Stimulated activated CD8-positive, alpha-beta memory T cell treated with anti-CD3 and anti-CD28 coated beads, Interleukin-7, amount 100 ng/mL, for 24 hours (primary cell): ENCODE measurements at regions not wholly inside any gene's neighbourhood (a gene's known extent, or its start where the extent isn't known, plus 50 kb on each side); places are given as distances from the start of the nearest gene placed in this dataset.

Source experiments
- DNase-seq: peaks from one replicate; pipeline ENCODE4 v3.0.0-alpha.2; 2020; ENCODE audit warnings: low read depth

- no peak for DNase-seq
These were observed 847.3 kb upstream of the SOX11 start for GRCh38 chr2:4844881-4845280.

GRCh38 chr2:4862031-4862430, 830.2 kb upstream of the SOX11 start:
- DNase-seq: no peak

- no peak for DNase-seq
These were observed 826.0 kb upstream of the SOX11 start for GRCh38 chr2:4866198-4866597.

- DNase-seq: no peak
These were observed 823.7 kb upstream of the SOX11 start for GRCh38 chr2:4868466-4868865.

GRCh38 chr2:4869154-4869553, 823.0 kb upstream of the SOX11 start:
- no peak for DNase-seq

GRCh38 chr2:4873364-4873763, 818.8 kb upstream of the SOX11 start:
- DNase-seq: no peak

GRCh38 chr2:4873876-4874593, 818.1 kb upstream of the SOX11 start:
- DNase-seq: no peak

- DNase-seq: no peak
These were observed 809.8 kb upstream of the SOX11 start for GRCh38 chr2:4882421-4882820.

GRCh38 chr2:4882941-4883340, 809.2 kb upstream of the SOX11 start:
- DNase-seq: no peak

- no peak for DNase-seq
These were observed 808.8 kb upstream of the SOX11 start for GRCh38 chr2:4883375-4883774.

- DNase-seq: no peak
These were observed 808.0 kb upstream of the SOX11 start for GRCh38 chr2:4884117-4884571.

- no peak for DNase-seq
These were observed 800.8 kb upstream of the SOX11 start for GRCh38 chr2:4891394-4891793.

- no peak for DNase-seq
These were observed 796.8 kb upstream of the SOX11 start for GRCh38 chr2:4895371-4895770.

- DNase-seq: no peak
These were observed 793.5 kb upstream of the SOX11 start for GRCh38 chr2:4898706-4899105.

GRCh38 chr2:4900242-4900641, 791.9 kb upstream of the SOX11 start:
- DNase-seq: no peak

- DNase-seq: no peak
These were observed 791.1 kb upstream of the SOX11 start for GRCh38 chr2:4900861-4901770.

GRCh38 chr2:4903656-4904348, 788.4 kb upstream of the SOX11 start:
- no peak for DNase-seq

GRCh38 chr2:4908461-4908860, 783.7 kb upstream of the SOX11 start:
- no peak for DNase-seq

GRCh38 chr2:4909346-4910009, 782.7 kb upstream of the SOX11 start:
- no peak for DNase-seq

- no peak for DNase-seq
These were observed 778.1 kb upstream of the SOX11 start for GRCh38 chr2:4914036-4914435.

GRCh38 chr2:4914551-4914950, 777.6 kb upstream of the SOX11 start:
- no peak for DNase-seq

- no peak for DNase-seq
These were observed 776.8 kb upstream of the SOX11 start for GRCh38 chr2:4915357-4915756.
